HCT116 (cell line): ENCODE measurements at regions not wholly inside any gene's neighbourhood (a gene's known extent, or its start where the extent isn't known, plus 50 kb on each side); places are given as distances from the start of the nearest gene placed in this dataset.

ENCODE experiments used
- ATAC-seq: fragments of 200-7000 bp; cut with Tn5 transposase; 2 replicates; pipeline ENCODE4 v1.9.1; 2020; ENCODE audit warnings: mild to moderate bottlenecking, moderate library complexity
- BruUV-seq: library from RNA; stranded (reverse); fragments of 400-500 nt; replicated peaks from 2 replicates; lab custom pipeline; 2021; lab: Mats Ljungman, UMichigan
- CTCF ChIA-PET: fragments of 300-600 bp; sonication (Branson Sonifier 250); formaldehyde crosslinking; loops from one replicate; lab custom pipeline; 2021; ENCODE audit warnings: antibody characterized with exemption; lab: Charles Lee
- POLR2A ChIA-PET: fragments of 300-600, 350-600 bp; sonication (Branson Sonifier 250); formaldehyde crosslinking; loops from one replicate; lab custom pipeline; 2021; ENCODE audit warnings: antibody characterized with exemption; lab: Charles Lee
- RAD21 ChIA-PET, 2 experiments: fragments of 300-600 bp; sonication (Branson Sonifier 250); formaldehyde crosslinking; loops; one replicate each; lab custom pipeline; 2023; ENCODE audit warnings: low total read pairs in 2 of 2; ENCODE audit not compliant: uncharacterized antibody in 2 of 2, unreplicated experiment in 2 of 2, low non-redundant PET in 1 of 2; lab: Charles Lee
- DNase-seq: peaks from one replicate; pipeline ENCODE4 v3.0.0-alpha.2; 2010; ENCODE audit warnings: low read depth, low spot score
- H2AFZ ChIP-seq: fragments of 200-600 bp; shearing (Covaris generic), sonication (generic); 2 replicates; pipeline ENCODE4 v1.6.1; 2017; ENCODE audit warnings: low read depth, mixed run types, mixed read lengths, antibody characterized with exemption, low read length; ENCODE audit not compliant: poor library complexity, severe bottlenecking
- H3K27ac ChIP-seq: 2 replicates; pipeline ENCODE4 v1.5.1; 2012; ENCODE audit warnings: low read depth, low read length
- H3K27me3 ChIP-seq: fragments of 200-600 bp; sonication (generic); 2 replicates; pipeline ENCODE4 v1.6.1; 2016; ENCODE audit warnings: mixed run types, low read length, mixed read lengths; ENCODE audit not compliant: insufficient read depth
- H3K36me3 ChIP-seq, 2 experiments: fragments of 200-500 bp in 1 of 2; fragments of 200-600 bp in 1 of 2; sonication (Bioruptor generic) in 1 of 2; sonication (generic) in 1 of 2; 2 replicates each; pipeline versions ENCODE4 v1.5.1 to v1.6.1; 2014 to 2016; ENCODE audit warnings: low read length in 2 of 2, inconsistent platforms in 1 of 2, mixed read lengths in 1 of 2, mixed run types in 1 of 2; ENCODE audit not compliant: insufficient read depth in 2 of 2, control insufficient read depth in 1 of 2
- H3K4me1 ChIP-seq, 2 experiments: fragments of 200-600 bp in 1 of 2; sonication (generic) in 1 of 2; 2 replicates each; pipeline versions ENCODE4 v1.5.1 to v1.6.1; 2012 to 2017; ENCODE audit warnings: low read length in 2 of 2, inconsistent platforms in 1 of 2, mild to moderate bottlenecking in 1 of 2, mixed read lengths in 1 of 2, mixed run types in 1 of 2, moderate library complexity in 1 of 2; ENCODE audit not compliant: insufficient read depth in 2 of 2, control insufficient read depth in 1 of 2
- H3K4me2 ChIP-seq: fragments of 200-600 bp; sonication (generic); 2 replicates; pipeline ENCODE4 v1.6.1; 2017; ENCODE audit warnings: mixed run types, low read length, mixed read lengths
- H3K4me3 ChIP-seq, 2 experiments: fragments of 200-600 bp in 1 of 2; sonication (generic) in 1 of 2; replicated peaks in 1 of 2; 2 replicates each; pipeline ENCODE4 v1.5.1; 2011 to 2016; ENCODE audit warnings: low read length in 2 of 2, control low read depth in 1 of 2, low read depth in 1 of 2, mild to moderate bottlenecking in 1 of 2, mixed read lengths in 1 of 2, mixed run types in 1 of 2
- H3K79me2 ChIP-seq: fragments of 200-600 bp; sonication (generic); 2 replicates; pipeline ENCODE4 v1.6.1; 2017; ENCODE audit warnings: mild to moderate bottlenecking, mixed run types, low read length, moderate library complexity, mixed read lengths; ENCODE audit not compliant: insufficient read depth
- H3K9ac ChIP-seq: fragments of 200-600 bp; sonication (generic); 2 replicates; pipeline ENCODE4 v1.6.1; 2016; ENCODE audit warnings: low read length, mixed read lengths
- H3K9me2 ChIP-seq: fragments of 200-600 bp; sonication (generic), shearing (Covaris generic); 2 replicates; pipeline ENCODE4 v1.6.1; 2017; ENCODE audit warnings: mixed run types, mild to moderate bottlenecking, moderate library complexity; ENCODE audit not compliant: insufficient read depth
- H3K9me3 ChIP-seq, 2 experiments: fragments of 200-500 bp in 1 of 2; fragments of 200-600 bp in 1 of 2; sonication (Bioruptor generic) in 1 of 2; sonication (generic) in 1 of 2; 2 replicates each; pipeline ENCODE4 v1.6.1; 2014 to 2017; ENCODE audit warnings: low read length in 2 of 2, mixed read lengths in 2 of 2, inconsistent platforms in 1 of 2, low read depth in 1 of 2, mild to moderate bottlenecking in 1 of 2, mixed run types in 1 of 2, moderate library complexity in 1 of 2; ENCODE audit not compliant: control insufficient read depth in 1 of 2, insufficient read depth in 1 of 2
- H4K20me1 ChIP-seq: fragments of 200-600 bp; sonication (generic), shearing (Covaris generic); 2 replicates; pipeline ENCODE4 v1.6.1; 2017; ENCODE audit warnings: mixed run types, mild to moderate bottlenecking, moderate library complexity; ENCODE audit not compliant: insufficient read depth
- CBX3 ChIP-seq: IDR thresholded peaks from 2 replicates; pipeline ENCODE4 v1.6.1; 2012; ENCODE audit warnings: low read depth
- CEBPB ChIP-seq: IDR thresholded peaks from 2 replicates; pipeline ENCODE4 v1.6.1; 2012; ENCODE audit warnings: low read depth
- EGR1 ChIP-seq: IDR thresholded peaks from 2 replicates; pipeline ENCODE4 v1.6.1; 2012; ENCODE audit warnings: low read depth
- ELF1 ChIP-seq: IDR thresholded peaks from 2 replicates; pipeline ENCODE4 v1.6.1; 2012; ENCODE audit warnings: low read depth, borderline replicate concordance
- EZH2phosphoT487 ChIP-seq: fragments of 200-600 bp; IDR thresholded peaks from 2 replicates; pipeline ENCODE4 v1.6.1; 2018; ENCODE audit warnings: antibody characterized with exemption, borderline replicate concordance
- JUND ChIP-seq: IDR thresholded peaks from 2 replicates; pipeline ENCODE4 v1.6.1; 2012
- POLR2AphosphoS5 ChIP-seq: IDR thresholded peaks from 2 replicates; pipeline ENCODE4 v1.6.1; 2011; ENCODE audit warnings: mild to moderate bottlenecking, low read depth, low read length, moderate library complexity
- RAD21 ChIP-seq: IDR thresholded peaks from 2 replicates; pipeline ENCODE4 v1.6.1; 2012; ENCODE audit warnings: low read depth, mild to moderate bottlenecking
- SIN3A ChIP-seq: IDR thresholded peaks from 2 replicates; pipeline ENCODE4 v1.6.1; 2012; ENCODE audit warnings: low read depth
- SRF ChIP-seq: IDR thresholded peaks from 2 replicates; pipeline ENCODE4 v1.6.1; 2012; ENCODE audit warnings: low read depth
- TCF7L2 ChIP-seq: IDR thresholded peaks from 2 replicates; pipeline ENCODE4 v1.7.0; 2011; ENCODE audit warnings: borderline replicate concordance, inconsistent platforms; ENCODE audit not compliant: insufficient read depth, insufficient read length; ENCODE audit errors: extremely low read depth
- YY1 ChIP-seq: IDR thresholded peaks from 2 replicates; pipeline ENCODE4 v1.6.1; 2011; ENCODE audit warnings: low read length, low read depth, moderate library complexity, mild to moderate bottlenecking; ENCODE audit not compliant: insufficient replicate concordance; ENCODE audit errors: extremely low read depth
- ZFX ChIP-seq: fragments of 450-650 bp; IDR thresholded peaks from 2 replicates; pipeline ENCODE4 v1.6.1; 2017
- ZNF274 ChIP-seq: fragments of 200-500 bp; sonication (Bioruptor generic); IDR thresholded peaks from 2 replicates; pipeline ENCODE4 v1.6.1; 2014; ENCODE audit warnings: mild to moderate bottlenecking, low read depth, low read length, inconsistent platforms
- intact Hi-C: fragments of 100-400 bp; cut with micrococcal nuclease; formaldehyde crosslinking; loops from 2 replicates; pipeline ENCODE4 v1.10.0; 2022
- TF ChIP-seq, protein P1 (sequence below): IDR thresholded peaks from 2 replicates; pipeline ENCODE4 v1.6.1; 2012
- TF ChIP-seq, protein P2 (sequence below): IDR thresholded peaks from 2 replicates; pipeline ENCODE4 v1.6.1; 2012
- TF ChIP-seq, protein P3 (sequence below), 3 experiments: fragments of 200-600 bp in 1 of 3; sonication (generic) in 1 of 3; IDR thresholded peaks in 2 of 3; conservative IDR thresholded peaks in 1 of 3; 2 replicates each; pipeline ENCODE4 v1.5.1; 2012 to 2017; ENCODE audit warnings: low read depth in 2 of 3, low read length in 2 of 3, antibody characterized with exemption in 1 of 3, borderline replicate concordance in 1 of 3, control low read depth in 1 of 3, mild to moderate bottlenecking in 1 of 3, mixed read lengths in 1 of 3, mixed run types in 1 of 3, moderate library complexity in 1 of 3; ENCODE audit not compliant: insufficient read depth in 1 of 3
- TF ChIP-seq, protein P4 (sequence below): IDR thresholded peaks from 2 replicates; pipeline ENCODE4 v1.6.1; 2012; ENCODE audit warnings: low read depth
- TF ChIP-seq, protein P5 (sequence below): IDR thresholded peaks from 2 replicates; pipeline ENCODE4 v1.6.1; 2011; ENCODE audit warnings: mild to moderate bottlenecking, low read length, moderate library complexity; ENCODE audit not compliant: insufficient replicate concordance; ENCODE audit errors: extremely low read depth

DNA sequence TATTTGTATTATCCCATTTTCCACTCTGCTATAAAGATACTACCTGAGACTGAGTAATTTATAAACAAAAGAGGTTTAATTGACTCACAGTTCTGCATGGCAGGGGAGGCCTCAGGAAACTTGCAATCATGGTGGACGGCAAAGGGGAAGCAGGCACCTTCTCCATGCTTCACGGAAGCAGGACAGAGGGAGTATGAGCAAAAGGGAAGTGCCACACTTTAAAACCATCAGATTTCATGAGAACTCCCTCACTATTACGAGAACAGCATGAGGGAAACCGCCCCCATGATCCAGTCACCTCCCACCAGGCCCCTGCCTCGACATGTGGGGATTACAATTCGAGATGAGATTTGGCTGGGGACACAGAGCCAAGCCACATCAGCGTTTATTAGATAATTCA is 172.8 kb downstream of the NR2F2 start:
- intact Hi-C loops = no loop called here
- Histone ChIP-seq H3K4me2 (no peak overlapping the region), H3K9me2 (no peaks in the 10 kb centered on the region), H3K27me3 (peaks cover 88% of the 10 kb centered on the region), H4K20me1 (no peaks in the 10 kb centered on the region), H3K36me3 (no peaks in the 10 kb centered on the region), H3K4me1 (no peaks in the 10 kb centered on the region), H3K79me2 (no peaks in the 10 kb centered on the region), H2AFZ (no peak overlapping the region), H3K9ac (no peak overlapping the region), H3K9me3 (no peaks in the 10 kb centered on the region), H3K4me3 (no peak overlapping the region), H3K27ac (no peak overlapping the region)
- DNase-seq (no peak), ATAC-seq (no peak)
- RAD21 ChIA-PET = no interaction called here
- CTCF ChIA-PET = no interaction called here
- POLR2A ChIA-PET = no interaction called here
- BruUV-seq = no TSS peak
- TF ChIP-seq EGR1 = no peak
- TF ChIP-seq, protein P1, sequence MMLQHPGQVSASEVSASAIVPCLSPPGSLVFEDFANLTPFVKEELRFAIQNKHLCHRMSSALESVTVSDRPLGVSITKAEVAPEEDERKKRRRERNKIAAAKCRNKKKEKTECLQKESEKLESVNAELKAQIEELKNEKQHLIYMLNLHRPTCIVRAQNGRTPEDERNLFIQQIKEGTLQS = no peak
- TF ChIP-seq, protein P2, sequence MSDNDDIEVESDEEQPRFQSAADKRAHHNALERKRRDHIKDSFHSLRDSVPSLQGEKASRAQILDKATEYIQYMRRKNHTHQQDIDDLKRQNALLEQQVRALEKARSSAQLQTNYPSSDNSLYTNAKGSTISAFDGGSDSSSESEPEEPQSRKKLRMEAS = no peak
- no peak for TF ChIP-seq JUND
- no peak for TF ChIP-seq TCF7L2
- no peak for TF ChIP-seq EZH2phosphoT487
- no peak for TF ChIP-seq SRF
- TF ChIP-seq ZFX = no peak
- no peak for TF ChIP-seq ELF1
- no peak for TF ChIP-seq CBX3
- no peak for TF ChIP-seq RAD21
- no peak for TF ChIP-seq POLR2AphosphoS5
- TF ChIP-seq, protein P3, sequence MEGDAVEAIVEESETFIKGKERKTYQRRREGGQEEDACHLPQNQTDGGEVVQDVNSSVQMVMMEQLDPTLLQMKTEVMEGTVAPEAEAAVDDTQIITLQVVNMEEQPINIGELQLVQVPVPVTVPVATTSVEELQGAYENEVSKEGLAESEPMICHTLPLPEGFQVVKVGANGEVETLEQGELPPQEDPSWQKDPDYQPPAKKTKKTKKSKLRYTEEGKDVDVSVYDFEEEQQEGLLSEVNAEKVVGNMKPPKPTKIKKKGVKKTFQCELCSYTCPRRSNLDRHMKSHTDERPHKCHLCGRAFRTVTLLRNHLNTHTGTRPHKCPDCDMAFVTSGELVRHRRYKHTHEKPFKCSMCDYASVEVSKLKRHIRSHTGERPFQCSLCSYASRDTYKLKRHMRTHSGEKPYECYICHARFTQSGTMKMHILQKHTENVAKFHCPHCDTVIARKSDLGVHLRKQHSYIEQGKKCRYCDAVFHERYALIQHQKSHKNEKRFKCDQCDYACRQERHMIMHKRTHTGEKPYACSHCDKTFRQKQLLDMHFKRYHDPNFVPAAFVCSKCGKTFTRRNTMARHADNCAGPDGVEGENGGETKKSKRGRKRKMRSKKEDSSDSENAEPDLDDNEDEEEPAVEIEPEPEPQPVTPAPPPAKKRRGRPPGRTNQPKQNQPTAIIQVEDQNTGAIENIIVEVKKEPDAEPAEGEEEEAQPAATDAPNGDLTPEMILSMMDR (IDR thresholded peaks at IDR 0.05 in 2 of 3, conservative IDR thresholded peaks at IDR 0.05 in 1 of 3; ENCODE audit: borderline replicate concordance in 1 of 3, insufficient read depth in 1 of 3, low read depth in 2 of 3, low read length in 2 of 3) = no peak
- no peak for TF ChIP-seq CEBPB
- TF ChIP-seq, protein P4, sequence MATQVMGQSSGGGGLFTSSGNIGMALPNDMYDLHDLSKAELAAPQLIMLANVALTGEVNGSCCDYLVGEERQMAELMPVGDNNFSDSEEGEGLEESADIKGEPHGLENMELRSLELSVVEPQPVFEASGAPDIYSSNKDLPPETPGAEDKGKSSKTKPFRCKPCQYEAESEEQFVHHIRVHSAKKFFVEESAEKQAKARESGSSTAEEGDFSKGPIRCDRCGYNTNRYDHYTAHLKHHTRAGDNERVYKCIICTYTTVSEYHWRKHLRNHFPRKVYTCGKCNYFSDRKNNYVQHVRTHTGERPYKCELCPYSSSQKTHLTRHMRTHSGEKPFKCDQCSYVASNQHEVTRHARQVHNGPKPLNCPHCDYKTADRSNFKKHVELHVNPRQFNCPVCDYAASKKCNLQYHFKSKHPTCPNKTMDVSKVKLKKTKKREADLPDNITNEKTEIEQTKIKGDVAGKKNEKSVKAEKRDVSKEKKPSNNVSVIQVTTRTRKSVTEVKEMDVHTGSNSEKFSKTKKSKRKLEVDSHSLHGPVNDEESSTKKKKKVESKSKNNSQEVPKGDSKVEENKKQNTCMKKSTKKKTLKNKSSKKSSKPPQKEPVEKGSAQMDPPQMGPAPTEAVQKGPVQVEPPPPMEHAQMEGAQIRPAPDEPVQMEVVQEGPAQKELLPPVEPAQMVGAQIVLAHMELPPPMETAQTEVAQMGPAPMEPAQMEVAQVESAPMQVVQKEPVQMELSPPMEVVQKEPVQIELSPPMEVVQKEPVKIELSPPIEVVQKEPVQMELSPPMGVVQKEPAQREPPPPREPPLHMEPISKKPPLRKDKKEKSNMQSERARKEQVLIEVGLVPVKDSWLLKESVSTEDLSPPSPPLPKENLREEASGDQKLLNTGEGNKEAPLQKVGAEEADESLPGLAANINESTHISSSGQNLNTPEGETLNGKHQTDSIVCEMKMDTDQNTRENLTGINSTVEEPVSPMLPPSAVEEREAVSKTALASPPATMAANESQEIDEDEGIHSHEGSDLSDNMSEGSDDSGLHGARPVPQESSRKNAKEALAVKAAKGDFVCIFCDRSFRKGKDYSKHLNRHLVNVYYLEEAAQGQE = no peak
- TF ChIP-seq ZNF274 = no peak
- TF ChIP-seq SIN3A = no peak
- TF ChIP-seq, protein P5, sequence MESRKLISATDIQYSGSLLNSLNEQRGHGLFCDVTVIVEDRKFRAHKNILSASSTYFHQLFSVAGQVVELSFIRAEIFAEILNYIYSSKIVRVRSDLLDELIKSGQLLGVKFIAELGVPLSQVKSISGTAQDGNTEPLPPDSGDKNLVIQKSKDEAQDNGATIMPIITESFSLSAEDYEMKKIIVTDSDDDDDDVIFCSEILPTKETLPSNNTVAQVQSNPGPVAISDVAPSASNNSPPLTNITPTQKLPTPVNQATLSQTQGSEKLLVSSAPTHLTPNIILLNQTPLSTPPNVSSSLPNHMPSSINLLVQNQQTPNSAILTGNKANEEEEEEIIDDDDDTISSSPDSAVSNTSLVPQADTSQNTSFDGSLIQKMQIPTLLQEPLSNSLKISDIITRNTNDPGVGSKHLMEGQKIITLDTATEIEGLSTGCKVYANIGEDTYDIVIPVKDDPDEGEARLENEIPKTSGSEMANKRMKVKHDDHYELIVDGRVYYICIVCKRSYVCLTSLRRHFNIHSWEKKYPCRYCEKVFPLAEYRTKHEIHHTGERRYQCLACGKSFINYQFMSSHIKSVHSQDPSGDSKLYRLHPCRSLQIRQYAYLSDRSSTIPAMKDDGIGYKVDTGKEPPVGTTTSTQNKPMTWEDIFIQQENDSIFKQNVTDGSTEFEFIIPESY = no peak
- no peak for TF ChIP-seq YY1
